ENCODE measurements at regions not wholly inside any gene's neighbourhood (a gene's known extent, or its start where the extent isn't known, plus 50 kb on each side); places are given as distances from the start of the nearest gene placed in this dataset.

DNA sequence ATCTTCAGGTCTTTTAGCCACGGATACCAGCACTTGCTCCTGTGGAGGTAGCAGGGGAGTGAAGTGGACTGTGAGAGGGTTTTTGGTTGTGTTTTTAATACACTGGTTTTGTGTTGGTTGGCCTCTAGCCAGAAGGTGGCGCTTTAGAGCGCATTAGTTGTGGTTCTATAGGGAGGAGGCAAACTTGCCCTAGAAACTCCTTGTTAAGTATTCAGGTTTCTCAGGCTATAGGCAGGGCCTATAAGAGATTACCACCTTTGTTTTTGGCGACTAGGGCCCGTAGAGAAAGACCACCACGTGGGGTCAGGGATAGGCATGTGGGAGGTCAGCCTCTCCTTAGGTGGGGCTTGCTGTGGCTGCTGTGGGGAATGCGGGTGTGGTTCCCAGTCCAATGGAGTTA is 221.6 kb upstream of the SPANXN4 start:
- no peak for TF ChIP-seq POLR2A (IDR thresholded peaks at IDR 0.05)
- TF ChIP-seq, protein P1, sequence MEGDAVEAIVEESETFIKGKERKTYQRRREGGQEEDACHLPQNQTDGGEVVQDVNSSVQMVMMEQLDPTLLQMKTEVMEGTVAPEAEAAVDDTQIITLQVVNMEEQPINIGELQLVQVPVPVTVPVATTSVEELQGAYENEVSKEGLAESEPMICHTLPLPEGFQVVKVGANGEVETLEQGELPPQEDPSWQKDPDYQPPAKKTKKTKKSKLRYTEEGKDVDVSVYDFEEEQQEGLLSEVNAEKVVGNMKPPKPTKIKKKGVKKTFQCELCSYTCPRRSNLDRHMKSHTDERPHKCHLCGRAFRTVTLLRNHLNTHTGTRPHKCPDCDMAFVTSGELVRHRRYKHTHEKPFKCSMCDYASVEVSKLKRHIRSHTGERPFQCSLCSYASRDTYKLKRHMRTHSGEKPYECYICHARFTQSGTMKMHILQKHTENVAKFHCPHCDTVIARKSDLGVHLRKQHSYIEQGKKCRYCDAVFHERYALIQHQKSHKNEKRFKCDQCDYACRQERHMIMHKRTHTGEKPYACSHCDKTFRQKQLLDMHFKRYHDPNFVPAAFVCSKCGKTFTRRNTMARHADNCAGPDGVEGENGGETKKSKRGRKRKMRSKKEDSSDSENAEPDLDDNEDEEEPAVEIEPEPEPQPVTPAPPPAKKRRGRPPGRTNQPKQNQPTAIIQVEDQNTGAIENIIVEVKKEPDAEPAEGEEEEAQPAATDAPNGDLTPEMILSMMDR (IDR thresholded peaks at IDR 0.05), result peak in 1 of 4 donors; percentile 13

Measured in right lobe of liver (tissue), 4 donors.